Activated naive CD8-positive, alpha-beta T cell treated with anti-CD3 and anti-CD28 coated beads, Interleukin-2, amount 50 U/mL, for 16 hours (primary cell): ENCODE measurements at regions not wholly inside any gene's neighbourhood (a gene's known extent, or its start where the extent isn't known, plus 50 kb on each side); places are given as distances from the start of the nearest gene placed in this dataset.
"Not testable (repeated sequence)": the region's sequence is repeated elsewhere in the genome, so short reads cannot be mapped to it uniquely, and the experiment has no call there.

Source experiments
- DNase-seq: peaks from one replicate; pipeline ENCODE4 v3.0.0-alpha.2; 2020; ENCODE audit warnings: low read depth, low spot score

DNA sequence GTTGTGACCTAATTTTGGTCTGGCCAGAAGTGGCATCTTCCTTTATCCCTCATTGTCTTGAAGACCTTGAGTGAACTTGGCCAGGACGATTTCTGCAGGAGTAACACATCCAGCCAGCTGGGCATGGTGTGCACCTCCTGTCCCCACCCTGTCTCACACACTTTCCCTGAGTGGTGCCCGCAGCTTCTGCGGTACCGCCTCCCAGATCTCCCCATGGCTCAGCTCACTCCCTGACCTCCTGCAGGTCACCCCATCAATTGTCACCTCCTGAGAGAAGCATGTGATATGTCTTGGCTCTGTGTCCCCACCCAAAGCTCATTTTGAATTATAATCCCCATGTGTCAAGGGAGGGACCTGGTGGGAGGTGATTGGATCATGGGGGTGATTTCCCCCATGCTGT, 50.2 kb upstream of the TP53I11 start:
- no peak for DNase-seq

DNA sequence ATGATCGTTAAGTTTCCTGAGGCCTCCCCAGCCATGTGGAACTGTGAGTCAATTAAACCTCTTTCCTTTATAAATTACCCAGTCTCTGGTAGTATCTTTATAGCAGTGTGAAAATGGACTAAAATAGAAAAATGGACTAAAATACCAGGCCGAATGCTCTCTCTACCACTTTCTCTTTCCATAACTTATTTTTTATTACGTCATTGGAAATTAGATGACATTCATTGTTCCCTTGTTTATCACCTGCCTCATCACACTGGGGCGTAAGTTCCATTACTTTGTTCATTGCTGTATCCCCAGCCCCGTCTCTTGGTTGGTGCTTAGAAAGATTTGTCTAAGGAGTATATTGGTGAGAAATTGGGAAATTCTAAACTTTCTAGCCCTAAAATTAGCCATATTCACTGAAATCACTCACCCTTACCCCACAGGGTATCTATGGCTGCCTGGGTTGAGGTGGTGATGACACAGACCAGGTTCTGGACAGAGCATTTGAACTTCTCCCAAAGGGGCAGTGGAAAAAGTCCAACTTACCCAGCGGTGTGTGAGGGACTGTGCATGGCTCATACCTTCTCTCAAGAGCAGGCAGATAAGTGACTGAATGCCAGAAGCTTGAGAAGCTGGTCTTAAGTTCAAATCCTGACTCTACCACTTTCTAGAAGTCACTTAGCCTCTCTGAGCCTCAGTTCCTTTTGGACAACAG, 50.9 kb upstream of the TP53I11 start:
- DNase-seq = no peak

DNA sequence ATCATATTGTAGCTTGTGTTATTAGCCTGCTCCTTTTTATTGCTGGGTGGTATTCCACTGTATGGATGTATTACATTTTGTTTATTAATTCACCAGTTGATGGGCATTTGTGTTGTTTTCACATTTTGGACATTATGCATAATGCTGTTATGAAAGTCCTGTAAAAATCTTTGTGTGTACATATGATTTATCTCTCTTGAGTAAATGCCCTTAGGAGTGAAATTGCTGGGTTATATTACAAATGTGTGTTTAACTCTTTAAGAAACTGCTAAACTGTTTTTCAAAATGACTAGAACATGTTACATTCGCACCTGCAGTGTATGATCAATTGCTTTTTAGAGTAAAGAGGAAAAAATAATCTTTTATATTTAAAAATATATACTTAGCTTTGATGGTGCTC, 54.4 kb upstream of the TP53I11 start:
- no peak for DNase-seq

DNA sequence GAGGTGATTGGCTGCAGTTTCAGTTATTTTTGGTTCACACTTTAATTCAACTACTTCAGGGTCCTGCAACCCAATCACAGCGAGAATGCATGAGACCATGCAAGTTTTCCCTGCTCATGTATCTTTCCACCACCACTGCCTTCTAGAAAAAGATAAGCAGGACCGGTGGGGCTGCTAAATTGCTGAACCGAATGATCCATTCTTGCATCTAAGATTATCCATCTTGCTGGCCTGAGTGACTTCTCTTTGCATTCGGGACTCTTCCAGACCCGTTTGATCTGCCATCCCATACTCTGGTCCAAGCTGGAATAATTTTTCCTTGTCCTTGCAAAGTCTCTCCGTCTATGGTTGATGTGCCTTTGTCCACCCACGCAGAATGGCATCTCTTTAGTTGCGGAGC, 56.3 kb upstream of the TP53I11 start:
- no peak for DNase-seq

DNA sequence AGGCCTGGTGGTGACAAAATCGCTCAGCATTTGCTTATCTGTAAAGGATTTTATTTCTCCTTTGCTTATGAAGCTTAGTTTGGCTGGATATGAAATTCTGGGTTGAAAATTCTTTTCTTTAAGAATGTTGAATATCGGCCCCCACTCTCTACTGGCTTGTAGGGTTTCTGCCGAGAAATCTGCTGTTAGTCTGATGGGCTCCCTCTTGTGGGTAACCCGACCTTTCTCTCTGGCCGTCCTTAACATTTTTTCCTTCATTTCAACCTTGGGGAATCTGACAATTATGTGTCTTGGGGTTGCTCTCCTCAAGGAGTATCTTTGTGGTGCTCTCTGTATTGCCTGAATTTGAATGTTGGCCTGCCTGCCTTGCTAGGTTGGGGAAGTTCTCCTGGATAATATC, 65.3 kb upstream of the TP53I11 start:
- DNase-seq = not testable (repeated sequence)

DNA sequence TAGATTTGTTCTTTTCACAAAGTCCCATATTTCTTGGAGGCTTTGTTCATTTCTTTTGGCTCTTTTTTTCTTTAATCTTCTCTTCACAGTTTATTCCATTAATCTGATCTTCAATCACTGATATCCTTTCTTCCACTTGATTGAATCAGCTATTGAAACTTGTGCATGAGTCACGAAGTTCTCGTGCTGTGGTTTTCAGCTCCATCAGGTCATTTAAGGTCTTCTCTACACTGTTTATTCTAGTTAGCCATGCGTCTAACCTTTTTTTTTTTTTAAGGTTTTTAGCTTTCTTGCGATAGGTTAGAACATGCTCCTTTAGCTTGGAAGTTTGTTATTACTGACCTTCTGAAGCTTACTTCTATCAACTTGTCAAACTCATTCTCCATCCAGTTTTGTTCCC, 65.8 kb upstream of the TP53I11 start:
- DNase-seq = not testable (repeated sequence)

DNA sequence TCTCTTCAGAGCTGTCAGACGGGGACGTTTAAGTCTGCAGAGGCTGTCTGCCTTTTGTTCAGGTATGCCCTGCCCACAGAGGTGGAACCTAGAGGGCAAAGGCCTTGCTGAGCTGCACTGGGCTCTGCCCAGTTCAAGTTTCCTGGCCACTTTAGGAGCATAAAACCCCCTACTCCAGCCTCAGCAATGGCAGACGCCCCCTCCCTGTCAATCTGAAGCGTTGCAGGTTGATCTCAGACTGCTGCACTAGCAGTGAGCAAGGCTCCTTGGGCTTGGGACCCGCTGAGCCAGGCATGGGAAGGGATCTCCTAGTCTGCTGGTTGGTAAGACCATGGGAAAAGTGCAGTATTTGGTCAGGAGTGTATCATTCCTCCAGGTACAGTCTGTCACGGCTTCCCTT, 66.6 kb upstream of the TP53I11 start:
- DNase-seq = no peak

DNA sequence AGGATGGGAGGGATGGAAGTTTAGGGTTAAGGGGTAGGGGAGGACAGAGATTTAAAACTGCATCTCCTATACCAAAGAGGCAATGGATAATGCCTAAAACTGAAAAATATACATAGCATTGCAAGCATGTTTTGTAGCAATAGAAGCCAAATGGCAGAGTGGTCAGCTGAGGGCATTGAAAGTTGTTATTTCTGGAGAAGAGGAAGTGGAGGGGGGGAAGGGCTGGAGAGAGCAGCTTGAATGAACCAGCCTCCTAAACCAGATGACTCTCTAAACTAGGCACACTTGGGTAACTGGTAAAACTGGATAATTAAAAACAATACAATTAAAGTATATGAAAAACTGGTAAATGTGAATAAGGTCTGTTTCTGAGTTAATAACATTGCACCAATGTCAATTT, 70.3 kb upstream of the TP53I11 start:
- DNase-seq = no peak

DNA sequence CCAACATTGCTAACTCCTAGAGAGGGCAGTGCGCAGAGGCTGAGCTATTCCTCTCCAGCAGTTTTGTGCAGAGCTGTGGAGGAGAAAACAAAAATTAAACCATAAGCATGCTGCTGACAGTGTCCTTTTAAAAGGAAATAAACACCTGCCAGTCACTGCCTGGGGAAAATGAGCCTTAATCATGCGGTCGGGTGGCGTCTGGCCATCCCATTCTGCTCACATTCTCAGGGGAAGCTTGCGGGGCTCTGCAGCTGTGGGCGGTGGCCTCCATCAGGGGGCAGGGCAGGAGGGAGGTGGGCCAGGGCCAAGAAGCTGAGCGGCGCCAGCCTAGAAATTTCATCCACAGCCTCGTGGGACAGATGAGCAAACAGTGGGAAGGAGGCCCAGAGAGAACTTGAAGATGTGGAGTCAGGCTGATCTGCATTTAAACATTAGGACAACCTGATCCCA, 71.0 kb upstream of the TP53I11 start:
- no peak for DNase-seq

DNA sequence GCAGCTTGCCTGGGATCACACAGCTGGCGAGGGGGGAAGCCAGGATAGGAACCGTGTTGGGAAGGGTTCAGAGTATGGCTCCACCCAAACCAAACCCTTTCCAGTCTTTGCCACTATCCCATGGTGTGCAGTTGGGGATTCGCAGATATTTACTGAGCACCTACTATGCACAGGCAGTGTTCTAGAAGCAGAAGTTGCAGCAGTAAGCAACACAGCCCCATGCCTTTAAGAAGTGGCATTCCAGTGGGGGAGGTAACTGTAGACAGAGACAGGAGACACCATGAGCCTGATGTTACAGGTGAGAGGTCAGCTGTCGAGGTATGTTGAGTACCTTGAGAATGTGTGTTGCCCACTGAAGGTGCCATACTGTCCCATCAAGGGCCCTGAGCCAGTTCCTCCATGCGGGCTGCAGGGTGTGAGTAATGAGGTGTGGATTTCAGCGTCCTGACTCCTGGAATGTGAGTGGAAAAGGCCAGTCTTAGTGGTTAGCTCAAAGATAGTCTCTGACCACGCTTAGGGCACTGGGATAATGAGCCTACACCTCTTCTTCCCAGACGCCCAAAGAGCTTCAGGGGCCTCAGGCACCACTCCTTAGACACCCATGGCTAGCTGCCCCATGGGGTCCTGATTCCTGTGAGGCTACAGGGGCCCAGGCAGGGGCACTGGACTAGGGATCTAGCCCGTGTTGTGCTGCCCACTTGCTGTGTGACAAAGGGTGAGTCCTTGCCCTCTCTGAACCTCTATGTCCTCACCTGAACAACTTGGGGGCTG, 71.8 kb upstream of the TP53I11 start:
- DNase-seq = no peak

DNA sequence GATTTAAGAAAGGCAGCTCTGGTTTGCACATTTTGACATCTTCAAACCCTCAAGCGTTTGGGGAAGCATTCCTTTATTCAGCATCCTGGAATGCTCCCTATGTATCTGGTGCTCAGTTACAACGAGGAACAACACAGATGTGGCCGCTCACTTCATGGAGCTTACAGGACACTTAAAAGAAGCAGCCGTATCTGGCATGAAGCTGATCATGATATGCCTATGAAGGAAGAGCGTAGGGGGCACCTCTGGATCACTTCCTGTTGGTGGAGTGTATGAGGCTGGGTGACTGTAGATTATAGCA, 72.3 kb upstream of the TP53I11 start:
- no peak for DNase-seq

DNA sequence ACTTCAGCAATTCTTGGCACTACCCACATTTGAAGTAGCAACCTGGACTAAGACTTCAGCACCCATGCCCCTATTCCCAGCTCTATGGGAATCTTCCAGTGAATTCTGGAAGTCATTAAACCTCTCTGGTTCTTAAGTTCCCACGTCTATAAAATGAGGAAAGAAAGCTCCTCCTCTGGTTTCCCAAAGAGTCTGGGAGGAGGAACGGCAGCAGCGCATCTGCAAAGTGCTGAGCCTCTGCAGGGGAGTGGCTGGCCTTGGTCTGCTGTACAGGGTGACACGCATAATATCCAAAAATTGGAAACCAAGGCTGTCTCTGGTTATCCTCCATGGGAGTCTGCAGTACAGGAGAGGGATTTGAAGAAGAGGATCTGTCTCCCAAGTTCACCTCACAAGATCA, 73.6 kb upstream of the TP53I11 start:
- DNase-seq = no peak

DNA sequence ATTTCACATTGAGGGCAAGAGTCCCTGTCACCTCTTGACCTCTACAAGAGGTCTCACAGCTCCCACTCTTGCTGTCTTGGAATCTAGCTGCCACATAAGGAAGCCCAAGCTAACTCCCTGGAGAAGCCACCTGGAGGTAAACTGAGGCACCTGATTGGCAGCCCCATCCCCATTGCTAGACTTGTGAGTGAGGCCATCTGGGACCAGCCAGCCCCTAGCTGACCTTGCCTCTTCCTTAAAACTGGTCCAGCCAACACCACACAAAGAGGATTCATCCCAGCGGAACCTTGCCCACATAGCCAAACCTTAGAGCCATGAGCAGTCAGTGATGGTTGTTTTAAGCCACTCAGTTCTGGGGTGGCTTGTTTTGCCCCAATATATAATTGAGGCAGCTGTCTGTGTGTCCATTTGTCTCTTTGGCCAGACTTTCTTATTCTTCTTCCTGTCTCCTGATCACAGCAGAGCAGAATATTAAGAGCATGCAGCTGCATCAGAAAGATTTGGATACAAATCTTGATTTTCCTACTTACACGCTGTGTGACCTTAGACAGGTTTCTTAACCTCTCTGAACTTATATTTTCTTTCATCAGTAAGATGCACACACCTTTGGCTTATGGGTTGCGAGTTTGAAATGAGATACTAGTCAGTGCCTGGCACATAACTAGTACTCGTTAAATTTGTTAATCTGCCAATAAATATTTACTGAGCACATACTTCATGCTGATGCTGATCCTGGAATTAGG, 74.3 kb upstream of the TP53I11 start:
- no peak for DNase-seq

DNA sequence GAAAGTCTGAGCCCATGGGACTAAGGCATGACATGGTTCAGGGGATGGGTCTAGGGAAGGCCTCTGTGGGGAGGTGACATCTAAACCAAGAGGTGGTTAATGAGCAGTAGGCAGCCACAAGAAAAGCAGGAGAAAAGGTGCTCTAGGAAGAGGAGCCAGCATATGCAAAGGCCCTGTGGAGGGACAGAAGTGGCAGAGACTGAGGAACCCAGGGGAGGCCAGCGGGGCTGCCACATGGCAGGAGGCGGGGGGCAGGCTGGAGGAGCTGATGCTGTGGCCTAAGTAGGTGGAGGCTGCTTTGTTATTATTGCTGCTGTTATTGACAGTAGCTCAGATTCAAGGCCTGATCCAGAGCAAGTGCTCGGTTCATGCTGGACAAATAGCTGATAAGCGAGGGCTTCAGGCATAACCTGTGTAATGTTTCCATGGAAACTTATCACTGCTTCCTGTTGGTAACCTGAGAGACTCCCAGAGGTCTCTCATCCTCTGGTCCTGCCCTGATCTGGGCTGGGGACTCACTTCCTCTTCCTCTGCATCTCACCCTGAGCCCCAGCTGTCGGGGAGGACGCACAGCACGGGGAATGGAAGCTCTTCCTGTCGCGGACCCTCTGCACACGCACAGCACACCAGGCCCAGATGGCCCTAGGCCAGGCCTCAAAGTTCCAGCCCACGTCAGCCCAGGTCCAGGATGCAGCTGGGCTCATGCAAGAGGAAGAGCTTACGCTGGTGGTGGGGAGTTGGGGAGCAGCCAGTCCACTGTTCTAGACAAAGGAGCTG, 75.2 kb upstream of the TP53I11 start:
- DNase-seq = no peak

DNA sequence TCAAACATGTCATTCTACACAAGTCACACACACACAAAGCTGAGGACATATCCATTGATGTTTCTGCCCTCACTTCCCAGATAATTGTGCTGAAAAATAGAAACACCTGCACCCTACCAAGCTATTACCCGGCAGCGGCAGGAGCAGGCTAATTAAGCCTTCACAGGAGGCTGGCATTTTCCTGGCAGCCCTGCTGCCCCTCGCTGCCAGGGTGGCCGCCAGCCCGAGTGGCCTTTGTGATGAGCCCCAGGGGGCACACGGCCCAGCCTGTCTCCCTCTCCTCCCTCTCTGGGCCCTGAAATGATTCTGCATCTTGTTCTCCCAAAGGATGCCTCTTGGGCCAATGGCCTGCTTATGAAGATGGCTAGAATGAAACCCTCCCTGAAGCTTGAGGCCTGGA, 76.2 kb upstream of the TP53I11 start:
- no peak for DNase-seq

DNA sequence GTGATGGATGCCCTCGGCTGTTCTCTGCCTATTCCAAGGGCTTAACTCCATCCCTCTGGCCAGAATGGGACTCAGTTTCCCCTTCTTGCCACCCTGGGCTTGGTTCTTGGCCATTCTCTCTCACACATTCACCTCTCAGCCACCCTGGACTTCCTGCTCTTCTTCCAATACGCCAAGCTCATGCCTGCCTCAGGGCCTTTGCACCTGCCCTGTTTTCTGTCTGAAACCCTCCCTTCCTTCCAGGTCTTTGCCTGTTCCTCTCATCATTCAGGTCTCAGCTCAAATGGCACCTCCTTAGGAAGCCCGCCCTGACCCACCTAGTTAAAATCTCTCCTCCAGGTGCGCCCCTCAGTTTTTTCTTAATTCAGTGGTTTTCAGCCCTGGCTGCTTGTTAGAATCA, 76.6 kb upstream of the TP53I11 start:
- no peak for DNase-seq

DNA sequence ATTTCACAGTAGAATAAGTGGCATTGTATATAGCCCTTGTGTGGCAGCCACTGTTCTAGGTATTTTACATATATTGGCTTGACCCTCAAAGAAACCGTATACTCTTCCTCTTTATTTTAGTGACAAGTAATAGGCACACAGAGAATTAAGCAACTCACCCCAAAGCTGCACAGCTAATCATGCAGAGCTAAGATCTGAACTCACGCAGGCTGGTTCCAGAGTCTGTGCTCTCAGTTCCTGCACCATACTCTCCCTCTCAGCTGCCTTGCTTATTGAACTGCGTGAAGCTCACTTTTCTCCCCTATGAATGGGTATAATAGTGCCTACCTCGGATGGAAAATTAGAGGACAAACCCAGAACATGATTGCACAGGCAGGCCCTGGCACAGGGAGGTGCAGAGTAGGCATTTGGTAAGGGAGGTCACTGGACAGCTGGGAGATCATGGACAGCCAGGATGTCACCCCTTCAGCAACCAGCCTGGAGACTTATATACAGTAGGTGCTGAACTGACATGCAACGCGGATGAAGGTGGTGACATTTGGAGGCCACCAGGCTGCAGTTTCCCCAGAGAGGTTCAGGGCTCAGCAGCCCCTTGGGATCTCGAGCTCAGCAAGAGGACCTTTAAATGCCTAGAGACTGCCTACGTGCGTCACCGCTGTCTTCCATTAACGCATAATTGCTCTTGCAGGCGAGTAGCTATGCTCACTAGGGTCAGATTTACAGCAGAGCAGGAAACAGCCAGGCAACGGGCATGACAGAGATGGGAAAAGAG, 78.4 kb upstream of the TP53I11 start:
- DNase-seq = no peak

DNA sequence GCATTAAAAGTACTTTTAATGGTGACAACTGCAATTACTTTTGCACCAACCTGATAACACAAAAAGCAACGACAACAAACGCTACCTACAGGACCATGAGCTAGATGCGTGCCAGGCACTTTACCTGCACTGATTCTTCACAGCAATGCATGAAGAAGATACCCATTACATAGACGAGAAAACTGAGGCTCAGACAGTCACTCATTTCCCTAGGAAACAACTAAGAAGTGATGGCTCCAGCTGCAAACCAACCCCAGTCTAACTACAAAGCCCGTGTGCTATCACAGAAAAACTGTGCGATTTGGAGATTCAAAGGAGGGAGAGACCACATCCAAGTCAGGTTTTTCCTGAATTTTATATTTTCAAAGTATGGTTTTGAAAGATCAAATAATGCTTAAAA, 80.1 kb upstream of the TP53I11 start:
- DNase-seq = no peak

DNA sequence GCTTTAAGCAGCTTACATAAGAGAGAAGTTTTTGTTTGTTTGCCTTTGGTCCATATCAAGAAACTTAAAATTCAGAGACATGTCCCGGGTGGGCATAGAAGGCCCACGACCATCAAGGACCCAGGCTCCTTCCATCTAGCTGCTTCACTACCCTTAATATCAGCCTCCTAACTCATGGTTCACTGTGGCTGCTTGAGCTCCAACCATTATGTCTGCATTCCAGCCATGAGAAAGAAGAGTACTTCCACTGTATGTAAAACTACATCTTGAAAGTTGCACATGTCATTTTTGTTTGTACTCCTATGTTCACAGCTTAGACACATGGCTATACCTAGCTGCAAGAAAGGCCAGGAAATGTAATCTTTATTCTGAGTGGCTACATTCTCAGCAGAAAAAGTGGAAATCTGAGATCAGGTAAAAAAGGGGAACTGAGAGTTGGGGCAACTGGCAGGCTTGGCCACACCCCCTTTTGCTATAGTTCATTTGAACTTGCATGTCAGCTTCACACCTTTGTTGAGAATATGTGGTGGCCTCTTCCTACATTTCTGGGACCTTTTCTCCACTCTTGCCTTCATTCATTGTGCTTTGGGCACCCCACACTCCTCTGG, 81.3 kb upstream of the TP53I11 start:
- no peak for DNase-seq

DNA sequence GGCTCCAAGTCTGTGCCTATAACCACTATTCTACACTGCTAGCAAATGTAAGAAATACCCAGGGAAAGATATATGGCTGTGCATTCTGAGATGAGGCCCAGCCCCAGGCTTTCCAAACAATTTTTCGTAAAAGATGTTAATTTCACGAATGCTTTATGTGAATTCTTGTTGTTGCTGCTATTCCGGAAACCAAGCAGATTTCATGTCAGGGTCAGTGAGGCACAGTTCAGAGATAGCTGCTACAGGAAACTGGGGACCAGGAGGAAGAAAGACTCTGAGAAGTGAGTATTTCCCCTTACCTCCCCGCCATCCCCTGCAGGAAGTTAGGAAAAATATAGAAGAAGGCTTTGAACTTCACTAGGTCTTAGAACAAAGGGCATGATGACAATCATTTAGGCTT, 84.7 kb upstream of the TP53I11 start:
- no peak for DNase-seq

DNA sequence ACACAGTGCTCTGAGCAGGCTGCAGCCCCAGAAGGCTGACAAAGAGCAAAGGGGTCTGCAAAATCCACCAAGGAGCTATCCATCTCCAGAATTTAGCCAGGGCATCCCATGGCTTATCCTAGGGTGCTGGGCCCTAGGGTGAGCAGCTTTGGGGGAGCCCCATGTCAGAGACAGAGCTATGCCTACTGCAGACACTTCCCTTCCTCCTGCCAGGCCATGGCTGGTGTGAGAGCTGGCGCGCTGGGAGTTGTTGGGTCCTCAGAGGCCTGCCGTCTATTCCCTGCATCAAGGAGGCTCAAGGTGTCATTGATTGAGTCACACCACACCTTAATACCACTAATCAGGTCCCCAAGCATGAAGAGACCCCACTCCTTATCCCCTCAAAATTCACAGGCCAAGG, 85.3 kb upstream of the TP53I11 start:
- no peak for DNase-seq
